GM12878 (cell line): ENCODE measurements at regions not wholly inside any gene's neighbourhood (a gene's known extent, or its start where the extent isn't known, plus 50 kb on each side); places are given as distances from the start of the nearest gene placed in this dataset.

Experiments
- ATAC-seq: fragments of 200-7000 bp; cut with Tn5 transposase; 3 replicates; pipeline ENCODE4 v1.9.1; 2020; ENCODE audit warnings: mild to moderate bottlenecking, moderate library complexity
- BruUV-seq: library from RNA; stranded (reverse); fragments of 400-500 nt; replicated peaks from 2 replicates; lab custom pipeline; 2021; lab: Mats Ljungman, UMichigan
- CTCF ChIA-PET: fragments of 300-600 bp; sonication (Branson Sonifier 250); formaldehyde crosslinking; extraction: SDS; loops from one replicate; lab custom pipeline; 2021; ENCODE audit warnings: inconsistent platforms; lab: Yijun Ruan, JAX
- POLR2A ChIA-PET: fragments of 350-600 bp; formaldehyde crosslinking; extraction: SDS; loops from one replicate; lab custom pipeline; 2021; ENCODE audit warnings: inconsistent platforms; lab: Charles Lee
- RAD21 ChIA-PET: fragments of 300-600 bp; sonication (Branson Sonifier 250); formaldehyde crosslinking; loops from one replicate; lab custom pipeline; 2023; ENCODE audit warnings: antibody characterized with exemption; ENCODE audit not compliant: unreplicated experiment; lab: Charles Lee
- SMC1A ChIA-PET: fragments of 300-600 bp; sonication (Branson Sonifier 250); formaldehyde crosslinking; loops from one replicate; lab custom pipeline; 2023; ENCODE audit not compliant: unreplicated experiment, uncharacterized antibody; lab: Charles Lee
- DNase-seq: peaks from one replicate; pipeline ENCODE4 v3.0.0-alpha.2; 2011; ENCODE audit warnings: low read depth, low spot score
- FAIRE-seq: peaks from 3 replicates; lab custom pipeline; 2011; peaks lifted over from hg19 to GRCh38; lab: Jason Lieb, UNC
- H2AFZ ChIP-seq: 2 replicates; pipeline ENCODE4 v1.6.0; 2011; ENCODE audit warnings: low read depth, low read length, control low read depth; ENCODE audit not compliant: control insufficient read depth
- H3K27ac ChIP-seq: 2 replicates; pipeline ENCODE4 v1.5.1; 2011; ENCODE audit warnings: control low read depth; ENCODE audit not compliant: control insufficient read depth, insufficient read depth
- H3K27me3 ChIP-seq, 2 experiments: replicated peaks in 1 of 2; 2 replicates each; pipeline versions ENCODE4 v1.6.0 to v1.6.1; 2011; ENCODE audit warnings: low read length in 1 of 2; ENCODE audit not compliant: control insufficient read depth in 2 of 2, insufficient read depth in 2 of 2
- H3K36me3 ChIP-seq, 2 experiments: 2 replicates each; pipeline ENCODE4 v1.5.1; 2011; ENCODE audit warnings: low read length in 1 of 2; ENCODE audit not compliant: control insufficient read depth in 2 of 2, insufficient read depth in 2 of 2
- H3K4me1 ChIP-seq: 2 replicates; pipeline ENCODE4 v1.6.1; 2011; ENCODE audit warnings: mild to moderate bottlenecking, low read length, moderate library complexity, mixed read lengths; ENCODE audit not compliant: control insufficient read depth, insufficient read depth
- H3K4me2 ChIP-seq: 2 replicates; pipeline ENCODE4 v1.6.0; 2011; ENCODE audit warnings: control low read depth; ENCODE audit not compliant: control insufficient read depth, insufficient read depth
- H3K4me3 ChIP-seq: fragments of 200-600 bp; sonication (generic); 2 replicates; pipeline ENCODE4 v1.5.1; 2016
- H3K79me2 ChIP-seq: 2 replicates; pipeline ENCODE4 v1.6.0; 2011; ENCODE audit warnings: low read length; ENCODE audit not compliant: control insufficient read depth, insufficient read depth
- H3K9ac ChIP-seq: 2 replicates; pipeline ENCODE4 v1.8.0; 2011; ENCODE audit warnings: low read length, control low read depth, mixed read lengths; ENCODE audit not compliant: control insufficient read depth, insufficient read depth
- H3K9me3 ChIP-seq: replicated peaks from 3 replicates; pipeline ENCODE4 v1.5.1; 2011; ENCODE audit warnings: mild to moderate bottlenecking, low read length; ENCODE audit not compliant: control insufficient read depth, insufficient read depth
- H4K20me1 ChIP-seq: 2 replicates; pipeline ENCODE4 v1.6.0; 2011; ENCODE audit not compliant: control insufficient read depth, insufficient read depth
- CEBPZ ChIP-seq: fragments of 150-350 bp; IDR thresholded peaks from 2 replicates; pipeline ENCODE4 v1.6.1; 2016; ENCODE audit warnings: low read depth, low read length
- GATAD2B ChIP-seq: fragments of 450-650 bp; conservative IDR thresholded peaks from 2 replicates; pipeline ENCODE4 v1.6.1; 2017; ENCODE audit warnings: low read depth, mild to moderate bottlenecking, moderate library complexity
- IRF4 ChIP-seq: IDR thresholded peaks from 2 replicates; pipeline ENCODE4 v1.6.1; 2011; ENCODE audit warnings: low read depth, low read length
- KDM1A ChIP-seq: fragments of 200-600 bp; sonication (generic); IDR thresholded peaks from 2 replicates; pipeline ENCODE4 v1.6.1; 2016; ENCODE audit warnings: borderline replicate concordance
- MXI1 ChIP-seq: fragments of 150-350 bp; IDR thresholded peaks from 2 replicates; pipeline ENCODE4 v1.6.1; 2011; ENCODE audit warnings: low read depth, mild to moderate bottlenecking, inconsistent platforms, low read length, improper control_type of control experiment
- MYC ChIP-seq: IDR thresholded peaks from 2 replicates; pipeline ENCODE4 v1.6.1; 2011; ENCODE audit warnings: mild to moderate bottlenecking, low read length, moderate library complexity, inconsistent platforms; ENCODE audit not compliant: insufficient read depth, insufficient replicate concordance, insufficient read length, severe bottlenecking
- NRF1 ChIP-seq: conservative IDR thresholded peaks from 2 replicates; pipeline ENCODE4 v1.6.1; 2011; ENCODE audit warnings: mild to moderate bottlenecking, low read depth, low read length, improper control_type of control experiment
- PAX8 ChIP-seq: fragments of 450-650 bp; IDR thresholded peaks from 2 replicates; pipeline ENCODE4 v1.6.1; 2017; ENCODE audit warnings: mild to moderate bottlenecking, moderate library complexity
- PRDM15 ChIP-seq: fragments of 450-650 bp; formaldehyde crosslinking; IDR thresholded peaks from 2 replicates; pipeline ENCODE4 v1.4.0; 2020; ENCODE audit warnings: mild to moderate bottlenecking, moderate library complexity
- RAD51 ChIP-seq: fragments of 450-650 bp; IDR thresholded peaks from 2 replicates; pipeline ENCODE4 v1.6.1; 2016; ENCODE audit warnings: moderate library complexity, mild to moderate bottlenecking, inconsistent platforms
- REST ChIP-seq: IDR thresholded peaks from 2 replicates; pipeline ENCODE4 v1.6.1; 2012; ENCODE audit warnings: mild to moderate bottlenecking, low read depth, low read length
- SREBF2 ChIP-seq: IDR thresholded peaks from 2 replicates; pipeline ENCODE4 v1.6.1; 2012; ENCODE audit warnings: mild to moderate bottlenecking, low read length
- STAT1 ChIP-seq: fragments of 450-650 bp; conservative IDR thresholded peaks from 2 replicates; pipeline ENCODE4 v1.6.1; 2014; ENCODE audit warnings: antibody characterized with exemption, mild to moderate bottlenecking
- TBL1XR1 ChIP-seq: IDR thresholded peaks from 2 replicates; pipeline ENCODE4 v1.6.1; 2012; ENCODE audit warnings: low read depth, low read length, improper control_type of control experiment
- ZNF622 ChIP-seq: fragments of 450-650 bp; IDR thresholded peaks from 2 replicates; pipeline ENCODE4 v1.6.1; 2017; ENCODE audit warnings: mild to moderate bottlenecking, inconsistent platforms
- WGBS: methylation state at CpG from one replicate; pipeline ENCODE4 v1.1.6; 2016; ENCODE audit warnings: low lambda C conversion rate; ENCODE audit not compliant: insufficient replicate concordance, insufficient coverage; ENCODE audit errors: missing lambda C conversion rate; 5-methylcytosine and 5-hydroxymethylcytosine counted together
- in situ Hi-C: fragments of 300-500 bp; cut with MboI; formaldehyde crosslinking; loops from 9 replicates; pipeline ENCODE4 v1.14.3; 2018; ENCODE audit warnings: mixed read lengths
- intact Hi-C: fragments of 100-400 bp; cut with micrococcal nuclease; formaldehyde crosslinking; loops from one replicate; pipeline ENCODE4 v1.14.2; 2022; ENCODE audit not compliant: unreplicated experiment

- CTCF ChIA-PET = interaction anchor here (6.5 kb wide), 1 partner anchor 166 kb away, joined by 52 read pairs; no protein-coding TSS in a partner anchor
- in situ Hi-C loops (loop anchor here (10.0 kb wide), 1 partner anchor 327 kb away; the partner anchor contains the start of gene FYB1), intact Hi-C loops (no loop called here)
- H3K27me3 ChIP-seq = peaks cover 0 to 4% of the 10 kb centered on the region in 2 experiments; a peak in 2 of 4 replicates
- BruUV-seq = no TSS peak
- H3K9me3 ChIP-seq = no peaks in the 10 kb centered on the region
- H3K4me1 ChIP-seq = no peaks in the 10 kb centered on the region
- no peak overlapping the region for H3K4me2 ChIP-seq
- no peaks in the 10 kb centered on the region for H3K79me2 ChIP-seq
- H4K20me1 ChIP-seq = no peaks in the 10 kb centered on the region
- no peak overlapping the region for H3K9ac ChIP-seq
- ATAC-seq = no peak
- no peak overlapping the region for H2AFZ ChIP-seq
- H3K27ac ChIP-seq = no peak overlapping the region
- H3K36me3 ChIP-seq = no peaks in the 10 kb centered on the region
- H3K4me3 ChIP-seq = no peak overlapping the region
- 0% methylated on average over 5 of the region's 5 CpGs for WGBS
- no peak for DNase-seq
- SMC1A ChIA-PET = interaction anchor here (3.3 kb wide), 1 partner anchor 166 kb away, joined by 16 read pairs; no protein-coding TSS in a partner anchor
- POLR2A ChIA-PET = no interaction called here
- no peak for FAIRE-seq
- RAD21 ChIA-PET = interaction anchor here (1.2 kb wide), 1 partner anchor 166 kb away, joined by 3 read pairs; no protein-coding TSS in a partner anchor
- TF ChIP-seq RAD51 = no peak
- TF ChIP-seq IRF4 = no peak
- TF ChIP-seq NRF1 = no peak
- TF ChIP-seq KDM1A = no peak
- no peak for TF ChIP-seq PRDM15 (CRISPR knock-in tag)
- no peak for TF ChIP-seq PAX8
- TF ChIP-seq SREBF2 = no peak
- no peak for TF ChIP-seq MXI1
- TF ChIP-seq MYC = no peak
- no peak for TF ChIP-seq ZNF622
- TF ChIP-seq REST = no peak
- no peak for TF ChIP-seq STAT1
- no peak for TF ChIP-seq GATAD2B
- TF ChIP-seq CEBPZ = no peak
- TF ChIP-seq TBL1XR1 = no peak
Observed at GRCh38 chr5:39541920-39542319, 117.1 kb upstream of the DAB2 start.
